Spleen (tissue), 7 donors: ENCODE measurements at regions not wholly inside any gene's neighbourhood (a gene's known extent, or its start where the extent isn't known, plus 50 kb on each side); places are given as distances from the start of the nearest gene placed in this dataset.

Experiments used
- CTCF ChIP-seq, 11 experiments: fragments of 200-600 bp in 7 of 11; fragments of 450-650 bp in 4 of 11; sonication (generic) in 4 of 11; IDR thresholded peaks in 8 of 11; conservative IDR thresholded peaks in 3 of 11; 1 replicate in 7 of 11; 2 replicates in 4 of 11; pipeline versions ENCODE4 v1.4.0 to v1.8.0; 2016 to 2021; ENCODE audit warnings: antibody characterized with exemption in 11 of 11, inconsistent platforms in 4 of 11, mild to moderate bottlenecking in 1 of 11
- POLR2A ChIP-seq, 3 donors: fragments of 450-650 bp; IDR thresholded peaks; one replicate each; pipeline ENCODE4 v1.5.1; 2017; ENCODE audit warnings: antibody characterized with exemption in 3 of 3, mild to moderate bottlenecking in 1 of 3
- donor health status: DM: no; HTN: no; CAD: no; lungs with moderate emphysema.
- donor health status: DM: no; HTN: no; CAD: no.
- donor health status: DM: no; HTN: no; CAD: no.

- TF ChIP-seq CTCF (IDR thresholded peaks at IDR 0.05 in 8 of 11, conservative IDR thresholded peaks at IDR 0.05 in 3 of 11), result no peak
- TF ChIP-seq POLR2A (IDR thresholded peaks at IDR 0.05), result no peak
These were observed 467.7 kb upstream of the ID2 start for GRCh38 chr2:8214036-8214615.
